Amygdala (tissue), 56 donors: ENCODE measurements at regions not wholly inside any gene's neighbourhood (a gene's known extent, or its start where the extent isn't known, plus 50 kb on each side); places are given as distances from the start of the nearest gene placed in this dataset.
"Not testable (repeated sequence)": the region's sequence is repeated elsewhere in the genome, so short reads cannot be mapped to it uniquely, and the experiment has no call there.

Experiments used
- DNase-seq, 56 donors: peaks; one replicate each; lab custom pipeline; 2025; lab: John Stamatoyannopoulos, UW

GRCh38 chr7:131028295-131028694 lies 294.3 kb upstream of the KLF14 start:
- DNase-seq: no peak

- no peak for DNase-seq
These were observed 295.0 kb upstream of the KLF14 start for GRCh38 chr7:131029002-131029401.

- DNase-seq: no peak
These were observed 296.4 kb upstream of the MKLN1 start for GRCh38 chr7:131031099-131031868.

- DNase-seq: no peak
These were observed 294.9 kb upstream of the MKLN1 start for GRCh38 chr7:131032786-131033185.

- peak in 28 of 56 donors; percentile 14 to 76 (median 34) for DNase-seq
These were observed 293.4 kb upstream of the MKLN1 start for GRCh38 chr7:131034166-131034881.

- no peak for DNase-seq
These were observed 292.4 kb upstream of the MKLN1 start for GRCh38 chr7:131035088-131035770.

- DNase-seq: no peak
These were observed 289.5 kb upstream of the MKLN1 start for GRCh38 chr7:131038153-131038552.

GRCh38 chr7:131039355-131039762 lies 288.3 kb upstream of the MKLN1 start:
- DNase-seq: no peak

GRCh38 chr7:131039836-131040235 lies 287.8 kb upstream of the MKLN1 start:
- DNase-seq: no peak

- DNase-seq: peak in 22 of 56 donors; percentile 4 to 71 (median 23)
These were observed 287.2 kb upstream of the MKLN1 start for GRCh38 chr7:131040467-131040932.

GRCh38 chr7:131041012-131041695 lies 286.5 kb upstream of the MKLN1 start:
- DNase-seq: not testable (repeated sequence)

GRCh38 chr7:131042269-131043160 lies 285.2 kb upstream of the MKLN1 start:
- no peak for DNase-seq

GRCh38 chr7:131045526-131045925 lies 282.1 kb upstream of the MKLN1 start:
- no peak for DNase-seq

- DNase-seq: no peak
These were observed 281.4 kb upstream of the MKLN1 start for GRCh38 chr7:131046246-131046645.

GRCh38 chr7:131047651-131048304 lies 279.9 kb upstream of the MKLN1 start:
- DNase-seq: no peak

- no peak for DNase-seq
These were observed 276.4 kb upstream of the MKLN1 start for GRCh38 chr7:131051304-131051703.

- no peak for DNase-seq
These were observed 275.3 kb upstream of the MKLN1 start for GRCh38 chr7:131052285-131052904.

- no peak for DNase-seq
These were observed 271.7 kb upstream of the MKLN1 start for GRCh38 chr7:131056007-131056406.
